HL-60 (cell line): ENCODE measurements at regions not wholly inside any gene's neighbourhood (a gene's known extent, or its start where the extent isn't known, plus 50 kb on each side); places are given as distances from the start of the nearest gene placed in this dataset.

Experiments used
- DNase-seq, 2 experiments: peaks; one replicate each; pipeline ENCODE4 v3.0.0-alpha.2; 2010 to 2020; ENCODE audit warnings: low read depth in 1 of 2, low spot score in 1 of 2
- H3K27ac ChIP-seq: fragments of 250-450 bp; sonication (Bioruptor Pico); replicated peaks from 2 replicates; pipeline ENCODE4 v1.5.1; 2020; ENCODE audit warnings: mild to moderate bottlenecking, moderate library complexity
- H3K27me3 ChIP-seq: fragments of 250-450 bp; sonication (Bioruptor Pico); 2 replicates; pipeline ENCODE4 v1.5.1; 2021; ENCODE audit warnings: mild to moderate bottlenecking, moderate library complexity; ENCODE audit not compliant: insufficient read depth, poor library complexity, severe bottlenecking
- H3K4me3 ChIP-seq: replicated peaks from 2 replicates; pipeline ENCODE4 v1.5.1; 2011; ENCODE audit warnings: mild to moderate bottlenecking, control low read depth, low read length; ENCODE audit not compliant: insufficient read depth
- GABPA ChIP-seq: IDR thresholded peaks from 2 replicates; pipeline ENCODE4 v1.6.1; 2012; ENCODE audit warnings: low read depth
- POLR2AphosphoS5 ChIP-seq: IDR thresholded peaks from 2 replicates; pipeline ENCODE4 v1.6.1; 2012; ENCODE audit warnings: low read depth
- SPI1 ChIP-seq: IDR thresholded peaks from 2 replicates; pipeline ENCODE4 v1.6.1; 2012; ENCODE audit warnings: low read depth, mild to moderate bottlenecking, borderline replicate concordance
- TF ChIP-seq, protein P1 (sequence below): IDR thresholded peaks from 2 replicates; pipeline ENCODE4 v1.6.1; 2012; ENCODE audit warnings: low read depth; ENCODE audit not compliant: insufficient replicate concordance
- TF ChIP-seq, protein P2 (sequence below): IDR thresholded peaks from one replicate; pipeline ENCODE4 v1.5.1; 2011; ENCODE audit warnings: low read length, control low read depth, inconsistent platforms; ENCODE audit not compliant: insufficient read depth

DNA sequence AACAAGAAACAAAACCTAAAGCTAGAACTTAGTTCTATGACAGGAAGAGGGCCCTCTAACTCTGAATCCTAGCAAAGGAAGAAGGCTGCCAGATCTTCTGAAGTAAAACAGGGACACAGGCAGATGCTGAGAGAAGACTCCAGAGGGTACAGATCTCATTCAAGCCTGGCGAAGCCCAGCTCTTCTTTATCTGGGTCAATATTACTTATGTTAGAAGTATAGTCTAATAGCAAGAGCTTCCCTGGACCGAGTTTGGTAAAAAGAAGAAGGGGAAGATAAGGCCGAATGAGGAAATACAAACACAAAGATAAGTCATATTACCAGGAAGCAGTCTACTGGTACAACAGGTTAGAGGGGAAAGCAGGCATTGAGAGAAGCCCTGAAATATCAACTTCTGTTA lies 79.9 kb upstream of the CCDC91 start:
- peak in 1 of 2 experiments; percentile 6 for DNase-seq
- peak; percentile 24; the same call in 1 of the 2 replicates for TF ChIP-seq SPI1
- TF ChIP-seq, protein P1, sequence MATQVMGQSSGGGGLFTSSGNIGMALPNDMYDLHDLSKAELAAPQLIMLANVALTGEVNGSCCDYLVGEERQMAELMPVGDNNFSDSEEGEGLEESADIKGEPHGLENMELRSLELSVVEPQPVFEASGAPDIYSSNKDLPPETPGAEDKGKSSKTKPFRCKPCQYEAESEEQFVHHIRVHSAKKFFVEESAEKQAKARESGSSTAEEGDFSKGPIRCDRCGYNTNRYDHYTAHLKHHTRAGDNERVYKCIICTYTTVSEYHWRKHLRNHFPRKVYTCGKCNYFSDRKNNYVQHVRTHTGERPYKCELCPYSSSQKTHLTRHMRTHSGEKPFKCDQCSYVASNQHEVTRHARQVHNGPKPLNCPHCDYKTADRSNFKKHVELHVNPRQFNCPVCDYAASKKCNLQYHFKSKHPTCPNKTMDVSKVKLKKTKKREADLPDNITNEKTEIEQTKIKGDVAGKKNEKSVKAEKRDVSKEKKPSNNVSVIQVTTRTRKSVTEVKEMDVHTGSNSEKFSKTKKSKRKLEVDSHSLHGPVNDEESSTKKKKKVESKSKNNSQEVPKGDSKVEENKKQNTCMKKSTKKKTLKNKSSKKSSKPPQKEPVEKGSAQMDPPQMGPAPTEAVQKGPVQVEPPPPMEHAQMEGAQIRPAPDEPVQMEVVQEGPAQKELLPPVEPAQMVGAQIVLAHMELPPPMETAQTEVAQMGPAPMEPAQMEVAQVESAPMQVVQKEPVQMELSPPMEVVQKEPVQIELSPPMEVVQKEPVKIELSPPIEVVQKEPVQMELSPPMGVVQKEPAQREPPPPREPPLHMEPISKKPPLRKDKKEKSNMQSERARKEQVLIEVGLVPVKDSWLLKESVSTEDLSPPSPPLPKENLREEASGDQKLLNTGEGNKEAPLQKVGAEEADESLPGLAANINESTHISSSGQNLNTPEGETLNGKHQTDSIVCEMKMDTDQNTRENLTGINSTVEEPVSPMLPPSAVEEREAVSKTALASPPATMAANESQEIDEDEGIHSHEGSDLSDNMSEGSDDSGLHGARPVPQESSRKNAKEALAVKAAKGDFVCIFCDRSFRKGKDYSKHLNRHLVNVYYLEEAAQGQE = no peak
- no peak overlapping the region for H3K4me3 ChIP-seq
- no peak overlapping the region for H3K27ac ChIP-seq
- H3K27me3 ChIP-seq = no peaks in the 10 kb centered on the region

DNA sequence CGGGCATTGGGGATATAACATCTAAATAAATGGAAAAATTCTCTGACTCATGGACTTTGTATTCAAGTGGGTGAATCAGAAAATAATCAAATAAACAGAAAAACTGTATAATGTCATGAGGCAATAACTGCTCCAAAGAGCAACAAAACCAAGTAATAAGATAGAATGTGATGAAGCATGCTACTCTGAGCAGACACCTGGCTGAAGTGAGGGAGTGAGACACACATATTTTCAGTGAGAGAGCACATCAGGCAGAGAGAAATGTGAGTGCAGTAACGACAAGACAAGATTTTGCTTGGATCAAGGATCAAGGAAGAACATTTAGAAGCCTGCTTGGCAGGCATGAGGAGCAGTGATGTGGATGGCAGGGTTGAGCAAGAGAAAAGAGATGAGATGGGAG lies 75.8 kb upstream of the CCDC91 start:
- no peaks in the 10 kb centered on the region for H3K27me3 ChIP-seq
- DNase-seq = no peak
- no peak overlapping the region for H3K27ac ChIP-seq
- no peak for TF ChIP-seq POLR2AphosphoS5
- H3K4me3 ChIP-seq = no peak overlapping the region

DNA sequence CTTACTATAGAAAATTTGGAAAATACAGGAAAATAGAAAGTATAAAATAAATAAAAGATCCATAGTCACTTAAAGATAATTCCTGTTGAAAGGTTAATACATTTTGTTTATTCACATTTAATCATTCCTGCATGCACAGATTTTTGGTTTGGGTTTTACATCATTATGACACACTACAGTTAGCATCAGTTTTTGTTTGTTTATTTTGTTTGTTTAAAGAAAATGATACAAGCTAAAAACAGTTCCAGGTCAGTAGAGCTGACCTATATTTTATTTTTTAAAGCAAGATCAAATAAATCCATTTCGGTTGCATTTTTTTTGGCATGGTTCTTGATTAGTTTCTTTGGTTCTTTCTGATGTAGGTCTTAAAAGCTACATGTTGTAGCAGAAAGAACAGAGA lies 68.8 kb upstream of the CCDC91 start:
- DNase-seq = no peak
- no peak overlapping the region for H3K27ac ChIP-seq
- no peak overlapping the region for H3K4me3 ChIP-seq
- TF ChIP-seq, protein P2, sequence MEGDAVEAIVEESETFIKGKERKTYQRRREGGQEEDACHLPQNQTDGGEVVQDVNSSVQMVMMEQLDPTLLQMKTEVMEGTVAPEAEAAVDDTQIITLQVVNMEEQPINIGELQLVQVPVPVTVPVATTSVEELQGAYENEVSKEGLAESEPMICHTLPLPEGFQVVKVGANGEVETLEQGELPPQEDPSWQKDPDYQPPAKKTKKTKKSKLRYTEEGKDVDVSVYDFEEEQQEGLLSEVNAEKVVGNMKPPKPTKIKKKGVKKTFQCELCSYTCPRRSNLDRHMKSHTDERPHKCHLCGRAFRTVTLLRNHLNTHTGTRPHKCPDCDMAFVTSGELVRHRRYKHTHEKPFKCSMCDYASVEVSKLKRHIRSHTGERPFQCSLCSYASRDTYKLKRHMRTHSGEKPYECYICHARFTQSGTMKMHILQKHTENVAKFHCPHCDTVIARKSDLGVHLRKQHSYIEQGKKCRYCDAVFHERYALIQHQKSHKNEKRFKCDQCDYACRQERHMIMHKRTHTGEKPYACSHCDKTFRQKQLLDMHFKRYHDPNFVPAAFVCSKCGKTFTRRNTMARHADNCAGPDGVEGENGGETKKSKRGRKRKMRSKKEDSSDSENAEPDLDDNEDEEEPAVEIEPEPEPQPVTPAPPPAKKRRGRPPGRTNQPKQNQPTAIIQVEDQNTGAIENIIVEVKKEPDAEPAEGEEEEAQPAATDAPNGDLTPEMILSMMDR = no peak
- TF ChIP-seq, protein P1 = no peak
- TF ChIP-seq POLR2AphosphoS5 = no peak
- no peak for TF ChIP-seq SPI1
- TF ChIP-seq GABPA = no peak
- H3K27me3 ChIP-seq = peaks cover 2% of the 10 kb centered on the region

DNA sequence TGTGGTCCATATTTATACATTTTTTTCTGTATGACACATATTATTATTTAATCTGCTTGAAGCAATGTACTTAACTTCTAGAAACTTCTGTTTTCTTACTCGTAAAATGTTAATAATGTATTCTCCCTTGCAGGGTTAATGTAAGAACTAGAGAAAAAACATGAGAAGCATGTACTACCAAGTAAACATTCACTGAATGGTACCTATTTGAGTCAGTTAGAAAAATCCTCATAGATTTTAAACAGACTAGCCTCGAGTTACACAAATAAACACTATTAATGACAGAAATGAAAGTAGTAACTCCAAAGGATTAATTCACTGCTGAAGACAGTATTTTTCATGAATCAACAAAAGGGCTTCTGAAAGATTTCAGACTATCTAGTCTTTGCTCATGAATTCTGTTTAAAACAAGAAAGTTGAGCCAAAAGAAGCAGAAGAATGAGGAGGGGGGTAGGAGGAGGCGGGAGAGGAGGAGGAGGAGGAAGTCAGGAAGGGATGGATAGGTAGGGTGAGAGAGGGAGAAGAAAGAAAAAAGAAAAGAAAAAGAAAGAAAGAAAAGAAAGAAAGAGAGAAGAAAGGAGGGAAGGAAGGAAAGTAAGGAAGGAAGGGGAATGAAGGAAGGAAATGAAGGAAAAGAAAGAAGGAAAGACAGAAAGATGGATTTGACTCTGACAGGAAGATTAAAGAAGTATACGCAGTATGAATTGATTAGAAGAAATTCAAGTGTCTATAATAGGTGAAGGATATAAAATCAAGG lies 68.2 kb upstream of the CCDC91 start:
- DNase-seq = no peak
- Histone ChIP-seq H3K4me3 (no peak overlapping the region), H3K27ac (no peak overlapping the region), H3K27me3 (peaks cover 2% of the 10 kb centered on the region)
- TF ChIP-seq, protein P2 = no peak
- TF ChIP-seq, protein P1 = no peak
- no peak for TF ChIP-seq GABPA
- TF ChIP-seq POLR2AphosphoS5 = no peak
- TF ChIP-seq SPI1 = no peak
